ENCODE measurements at regions not wholly inside any gene's neighbourhood (a gene's known extent, or its start where the extent isn't known, plus 50 kb on each side); places are given as distances from the start of the nearest gene placed in this dataset.

GRCh38 chr5:28110781-28111180, 1072.4 kb upstream of the CDH9 start:
- TF ChIP-seq CTCF (IDR thresholded peaks at IDR 0.05; ENCODE audit: extremely low read depth, missing control alignments) = no peak

GRCh38 chr5:28104080-28104479, 1065.7 kb upstream of the CDH9 start:
- DNase-seq (ENCODE audit: low spot score) = no peak
- TF ChIP-seq CTCF (IDR thresholded peaks at IDR 0.05; ENCODE audit: extremely low read depth, missing control alignments) = no peak

More at GRCh38 chr5:28110781-28111180, 1072.4 kb upstream of the CDH9 start:
- DNase-seq (ENCODE audit: low spot score) = no peak

- no peak for DNase-seq (ENCODE audit: low spot score)
- TF ChIP-seq CTCF (IDR thresholded peaks at IDR 0.05; ENCODE audit: extremely low read depth, missing control alignments) = no peak
Observed at GRCh38 chr5:28084069-28084468, 1045.7 kb upstream of the CDH9 start.

GRCh38 chr5:28082610-28083009, 1044.2 kb upstream of the CDH9 start:
- no peak for DNase-seq (ENCODE audit: low spot score)
- no peak for TF ChIP-seq CTCF (IDR thresholded peaks at IDR 0.05; ENCODE audit: extremely low read depth, missing control alignments)

- no peak for DNase-seq (ENCODE audit: low spot score)
- TF ChIP-seq CTCF (IDR thresholded peaks at IDR 0.05; ENCODE audit: extremely low read depth, missing control alignments) = no peak
Observed at GRCh38 chr5:28077291-28078240, 1039.2 kb upstream of the CDH9 start.

GRCh38 chr5:28066856-28067255, 1028.5 kb upstream of the CDH9 start:
- no peak for TF ChIP-seq CTCF (IDR thresholded peaks at IDR 0.05; ENCODE audit: extremely low read depth, missing control alignments)
- DNase-seq (ENCODE audit: low spot score) = no peak

GRCh38 chr5:28065656-28066055, 1027.3 kb upstream of the CDH9 start:
- no peak for TF ChIP-seq CTCF (IDR thresholded peaks at IDR 0.05; ENCODE audit: extremely low read depth, missing control alignments)
- no peak for DNase-seq (ENCODE audit: low spot score)
